ENCODE measurements at regions not wholly inside any gene's neighbourhood (a gene's known extent, or its start where the extent isn't known, plus 50 kb on each side); places are given as distances from the start of the nearest gene placed in this dataset.

DNA sequence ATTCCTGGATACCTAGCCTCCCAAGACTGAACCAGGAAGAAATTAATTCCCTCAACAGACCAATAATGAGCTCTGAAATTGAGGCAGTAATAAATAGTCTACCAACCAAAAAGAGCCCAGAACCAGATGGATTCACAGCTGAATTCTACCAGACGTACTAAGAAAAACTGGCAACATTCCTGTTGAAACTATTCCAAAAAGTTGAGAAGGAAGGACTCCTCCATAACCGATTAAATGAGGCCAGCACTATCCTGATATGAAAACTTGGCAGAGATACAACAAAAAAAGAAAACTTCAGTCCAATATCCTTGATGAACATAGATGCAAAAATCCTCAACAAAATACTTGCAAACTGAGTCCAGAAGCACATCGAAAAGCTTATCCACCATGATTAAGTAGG is 392.5 kb upstream of the GRAMD2B start:
- TF ChIP-seq, protein P1, sequence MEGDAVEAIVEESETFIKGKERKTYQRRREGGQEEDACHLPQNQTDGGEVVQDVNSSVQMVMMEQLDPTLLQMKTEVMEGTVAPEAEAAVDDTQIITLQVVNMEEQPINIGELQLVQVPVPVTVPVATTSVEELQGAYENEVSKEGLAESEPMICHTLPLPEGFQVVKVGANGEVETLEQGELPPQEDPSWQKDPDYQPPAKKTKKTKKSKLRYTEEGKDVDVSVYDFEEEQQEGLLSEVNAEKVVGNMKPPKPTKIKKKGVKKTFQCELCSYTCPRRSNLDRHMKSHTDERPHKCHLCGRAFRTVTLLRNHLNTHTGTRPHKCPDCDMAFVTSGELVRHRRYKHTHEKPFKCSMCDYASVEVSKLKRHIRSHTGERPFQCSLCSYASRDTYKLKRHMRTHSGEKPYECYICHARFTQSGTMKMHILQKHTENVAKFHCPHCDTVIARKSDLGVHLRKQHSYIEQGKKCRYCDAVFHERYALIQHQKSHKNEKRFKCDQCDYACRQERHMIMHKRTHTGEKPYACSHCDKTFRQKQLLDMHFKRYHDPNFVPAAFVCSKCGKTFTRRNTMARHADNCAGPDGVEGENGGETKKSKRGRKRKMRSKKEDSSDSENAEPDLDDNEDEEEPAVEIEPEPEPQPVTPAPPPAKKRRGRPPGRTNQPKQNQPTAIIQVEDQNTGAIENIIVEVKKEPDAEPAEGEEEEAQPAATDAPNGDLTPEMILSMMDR (IDR thresholded peaks at IDR 0.05): no peak
- TF ChIP-seq POLR2A (IDR thresholded peaks at IDR 0.05): no peak
